Fibroblast of gingiva (primary cell): ENCODE measurements at regions not wholly inside any gene's neighbourhood (a gene's known extent, or its start where the extent isn't known, plus 50 kb on each side); places are given as distances from the start of the nearest gene placed in this dataset.
"Not testable (repeated sequence)": the region's sequence is repeated elsewhere in the genome, so short reads cannot be mapped to it uniquely, and the experiment has no call there.

Source experiments
- DNase-seq: peaks from one replicate; pipeline ENCODE4 v3.0.0-alpha.2; 2011; ENCODE audit warnings: low read depth

- DNase-seq: no peak
Observed at GRCh38 chr6:66265737-66266136, 558.7 kb upstream of the EYS start.

GRCh38 chr6:66264376-66264775, 557.4 kb upstream of the EYS start:
- no peak for DNase-seq

- DNase-seq: not testable (repeated sequence)
Observed at GRCh38 chr6:66258731-66259487, 551.9 kb upstream of the EYS start.

- DNase-seq: no peak
Observed at GRCh38 chr6:66245231-66245630, 538.2 kb upstream of the EYS start.

GRCh38 chr6:66238851-66239250, 531.8 kb upstream of the EYS start:
- DNase-seq: no peak

GRCh38 chr6:66232890-66233289, 525.9 kb upstream of the EYS start:
- DNase-seq: no peak

GRCh38 chr6:66230591-66230990, 523.6 kb upstream of the EYS start:
- DNase-seq: no peak

GRCh38 chr6:66226109-66226508, 519.1 kb upstream of the EYS start:
- DNase-seq: no peak

- DNase-seq: no peak
Observed at GRCh38 chr6:66210964-66211363, 503.9 kb upstream of the EYS start.

- DNase-seq: no peak
Observed at GRCh38 chr6:66200390-66200789, 493.4 kb upstream of the EYS start.

GRCh38 chr6:66199171-66199570, 492.1 kb upstream of the EYS start:
- no peak for DNase-seq

- DNase-seq: no peak
Observed at GRCh38 chr6:66198062-66198624, 491.1 kb upstream of the EYS start.

- DNase-seq: no peak
Observed at GRCh38 chr6:66190858-66191257, 483.8 kb upstream of the EYS start.

GRCh38 chr6:66189915-66190314, 482.9 kb upstream of the EYS start:
- no peak for DNase-seq

- no peak for DNase-seq
Observed at GRCh38 chr6:66186756-66187155, 479.7 kb upstream of the EYS start.

- DNase-seq: no peak
Observed at GRCh38 chr6:66184091-66184490, 477.1 kb upstream of the EYS start.

- DNase-seq: no peak
Observed at GRCh38 chr6:66179361-66179760, 472.3 kb upstream of the EYS start.

- no peak for DNase-seq
Observed at GRCh38 chr6:66173587-66173986, 466.6 kb upstream of the EYS start.

- not testable (repeated sequence) for DNase-seq
Observed at GRCh38 chr6:66166713-66167112, 459.7 kb upstream of the EYS start.

GRCh38 chr6:66161546-66162108, 454.6 kb upstream of the EYS start:
- no peak for DNase-seq

GRCh38 chr6:66159937-66160336, 452.9 kb upstream of the EYS start:
- no peak for DNase-seq

- DNase-seq: no peak
Observed at GRCh38 chr6:66153247-66153646, 446.2 kb upstream of the EYS start.

GRCh38 chr6:66149132-66149531, 442.1 kb upstream of the EYS start:
- no peak for DNase-seq

- no peak for DNase-seq
Observed at GRCh38 chr6:66145867-66146266, 438.8 kb upstream of the EYS start.
